HepG2 (cell line): ENCODE measurements at regions not wholly inside any gene's neighbourhood (a gene's known extent, or its start where the extent isn't known, plus 50 kb on each side); places are given as distances from the start of the nearest gene placed in this dataset.

ENCODE experiments used
- ATF3 ChIP-seq: sonication (generic); formaldehyde crosslinking; IDR thresholded peaks from 2 replicates; pipeline ENCODE4 v1.4.0; 2020; ENCODE audit warnings: missing genetic modification reagents
- CBX1 ChIP-seq: IDR thresholded peaks from one replicate; pipeline ENCODE4 v1.6.1; 2016; ENCODE audit warnings: antibody characterized with exemption, low read depth
- ESRRA ChIP-seq: sonication (generic); formaldehyde crosslinking; IDR thresholded peaks from 2 replicates; pipeline ENCODE4 v1.5.1; 2020; ENCODE audit warnings: mild to moderate bottlenecking, low read depth, missing genetic modification reagents
- NFKB2 ChIP-seq: sonication (generic); formaldehyde crosslinking; IDR thresholded peaks from 2 replicates; pipeline ENCODE4 v1.4.0; 2020; ENCODE audit warnings: missing genetic modification reagents, borderline replicate concordance
- NFYB ChIP-seq: sonication (generic); formaldehyde crosslinking; IDR thresholded peaks from 2 replicates; pipeline ENCODE4 v1.4.0; 2020; ENCODE audit warnings: missing genetic modification reagents
- POLR2AphosphoS2 ChIP-seq: IDR thresholded peaks from 2 replicates; pipeline ENCODE4 v1.6.1; 2011; ENCODE audit warnings: low read depth, low read length, improper control_type of control experiment
- SP1 ChIP-seq, 2 experiments: fragments of 450-650 bp in 1 of 2; sonication (generic) in 1 of 2; formaldehyde crosslinking in 1 of 2; IDR thresholded peaks; 2 replicates each; pipeline versions ENCODE4 v1.4.0 to v1.6.1; 2016 to 2020; ENCODE audit warnings: missing genetic modification reagents in 1 of 2
- TCF7L2 ChIP-seq: IDR thresholded peaks from 2 replicates; pipeline ENCODE4 v1.6.1; 2011; ENCODE audit warnings: mild to moderate bottlenecking, low read depth, low read length, moderate library complexity
- TEAD3 ChIP-seq: optimal IDR thresholded peaks from 2 replicates; pipeline ENCODE3; 2016; ENCODE audit warnings: borderline replicate concordance
- ZNF318 ChIP-seq: sonication (generic); formaldehyde crosslinking; IDR thresholded peaks from 2 replicates; pipeline ENCODE4 v1.4.0; 2020; ENCODE audit warnings: mild to moderate bottlenecking, missing genetic modification reagents
- ZNF639 ChIP-seq: conservative IDR thresholded peaks from 2 replicates; pipeline ENCODE4 v1.6.1; 2018; ENCODE audit warnings: missing genetic modification reagents
- ZNF747 ChIP-seq: sonication (generic); formaldehyde crosslinking; IDR thresholded peaks from 2 replicates; pipeline ENCODE4 v1.8.1; 2023; ENCODE audit warnings: missing genetic modification reagents, mild to moderate bottlenecking, borderline replicate concordance

- no peak for TF ChIP-seq ZNF318 (CRISPR knock-in tag)
- no peak for TF ChIP-seq TCF7L2
- TF ChIP-seq TEAD3 (CRISPR knock-in tag) = no peak
- no peak for TF ChIP-seq POLR2AphosphoS2
- TF ChIP-seq NFYB = no peak
- TF ChIP-seq ESRRA (CRISPR knock-in tag) = no peak
- TF ChIP-seq ATF3 (CRISPR knock-in tag) = no peak
- no peak for TF ChIP-seq ZNF747 (CRISPR knock-in tag)
- no peak for TF ChIP-seq CBX1
- no peak for TF ChIP-seq NFKB2
- TF ChIP-seq SP1 (IDR thresholded peaks at IDR 0.05) = no peak
- TF ChIP-seq SP1 (CRISPR knock-in tag; IDR thresholded peaks at IDR 0.05) = no peak
- TF ChIP-seq ZNF639 (CRISPR knock-in tag) = no peak
Observed at GRCh38 chr7:145143685-145144084, 307.8 kb upstream of the TPK1 start.
